DMS114 treated with DMSO at 0.1 percent for 48 hours (cell line): ENCODE measurements at regions not wholly inside any gene's neighbourhood (a gene's known extent, or its start where the extent isn't known, plus 50 kb on each side); places are given as distances from the start of the nearest gene placed in this dataset.

Source experiments
- DNase-seq: peaks from one replicate; lab custom pipeline; 2025; ENCODE audit not compliant: unreplicated experiment; lab: John Stamatoyannopoulos, UW

DNA sequence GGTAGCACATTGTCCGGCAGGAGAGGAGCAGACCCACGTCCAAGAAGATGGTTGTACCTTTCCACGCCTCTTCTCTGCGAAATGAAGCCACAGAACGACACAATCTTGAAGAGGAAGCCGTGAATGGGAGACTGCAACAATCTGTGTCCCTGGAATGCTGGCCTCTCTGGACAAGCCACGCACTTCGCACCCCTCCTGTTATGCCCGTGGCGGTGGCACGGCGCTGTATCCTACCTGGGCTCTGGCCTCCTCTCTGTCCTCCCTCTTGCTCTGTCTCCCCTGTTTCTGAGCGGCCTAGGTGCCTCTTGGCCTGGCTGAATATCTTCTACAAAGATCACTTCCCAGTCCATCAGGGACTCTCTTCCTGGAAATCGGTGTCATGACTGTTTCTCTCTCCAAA, 717.8 kb downstream of the KCNJ18 start:
- no peak for DNase-seq

DNA sequence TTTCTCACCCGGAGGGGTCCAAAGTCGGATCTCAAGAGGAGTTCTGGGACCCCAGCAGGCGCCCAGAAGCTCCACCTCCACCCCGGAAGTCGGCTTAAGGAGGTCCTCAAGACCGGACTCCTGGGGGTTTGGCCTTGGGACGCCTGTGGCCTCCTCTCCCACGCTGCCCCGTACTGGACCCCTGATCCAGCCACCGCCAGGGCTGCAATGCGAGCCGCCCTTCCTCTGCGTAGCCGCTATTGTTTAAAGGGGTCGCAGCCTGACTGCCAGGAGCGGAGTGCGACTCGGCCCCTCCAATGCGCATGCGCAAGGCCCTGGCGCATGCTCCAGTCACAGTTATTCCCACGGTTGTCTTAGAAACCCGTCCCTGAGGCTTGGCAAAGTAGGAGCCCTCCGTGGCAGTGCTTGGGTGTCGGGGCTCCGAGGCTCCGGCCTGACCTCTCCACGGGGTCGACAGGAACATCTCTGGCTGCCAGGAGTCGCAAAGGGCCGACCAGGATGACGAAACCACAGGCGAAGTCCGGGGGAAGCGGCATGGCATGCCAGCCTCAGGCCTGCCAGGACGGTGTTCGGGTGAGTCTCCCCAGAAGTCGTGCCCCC, 719.0 kb downstream of the KCNJ18 start:
- no peak for DNase-seq

DNA sequence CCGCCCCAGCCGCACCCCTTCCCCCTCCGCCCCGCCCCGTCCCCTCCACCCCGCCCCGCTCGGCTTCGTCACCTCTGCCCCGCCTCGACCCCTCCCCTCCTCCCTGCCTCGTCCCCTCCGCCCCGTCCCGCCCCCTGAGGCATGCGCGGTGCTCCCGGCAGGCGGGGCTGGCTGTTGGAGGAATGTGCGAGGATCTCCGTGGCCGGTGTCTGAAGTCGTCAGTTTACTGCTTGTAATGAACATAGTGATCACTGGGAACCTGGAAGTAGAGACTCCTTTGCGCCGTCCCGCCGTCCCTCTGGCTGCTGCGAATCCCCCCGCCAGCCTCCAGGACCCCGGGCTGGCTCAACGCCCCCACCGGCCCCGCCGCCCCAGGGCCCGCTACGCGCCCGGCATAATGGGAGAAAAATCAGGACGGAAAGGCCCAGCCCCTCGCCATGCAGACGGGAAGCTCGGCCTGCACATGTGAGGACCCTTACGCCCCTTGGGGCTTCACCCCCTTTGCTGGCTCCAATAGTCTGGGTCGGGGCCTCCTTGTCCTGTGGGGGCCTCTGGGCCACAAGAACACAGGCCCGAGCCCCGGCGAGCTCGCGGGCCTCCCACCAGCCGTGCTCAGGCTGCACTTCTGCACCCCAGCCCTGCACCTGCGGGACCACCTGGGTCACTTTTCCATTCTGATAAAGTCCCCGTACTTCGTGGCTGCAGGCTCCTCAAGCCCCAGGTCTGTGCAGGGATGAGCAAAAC, 743.1 kb downstream of the KCNJ18 start:
- DNase-seq: peak; percentile 26

DNA sequence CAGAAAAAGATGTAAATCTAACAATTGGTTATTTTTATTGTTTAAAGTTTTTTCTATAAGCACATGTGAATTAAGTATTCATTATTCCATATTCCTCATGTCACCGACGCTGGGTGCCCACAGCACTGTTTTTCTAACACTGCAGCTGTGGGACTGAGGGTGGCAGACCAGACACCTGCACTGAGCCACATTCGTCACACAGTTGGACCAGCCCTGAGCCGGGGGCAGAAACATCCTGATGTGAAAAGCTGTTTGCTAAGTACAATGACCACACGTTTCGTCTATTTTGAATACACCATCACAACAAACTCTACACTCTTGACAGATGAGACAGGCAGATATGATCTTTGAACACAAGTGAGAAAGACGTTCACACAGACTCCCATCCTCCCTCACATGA, 749.5 kb downstream of the KCNJ18 start:
- DNase-seq: no peak

DNA sequence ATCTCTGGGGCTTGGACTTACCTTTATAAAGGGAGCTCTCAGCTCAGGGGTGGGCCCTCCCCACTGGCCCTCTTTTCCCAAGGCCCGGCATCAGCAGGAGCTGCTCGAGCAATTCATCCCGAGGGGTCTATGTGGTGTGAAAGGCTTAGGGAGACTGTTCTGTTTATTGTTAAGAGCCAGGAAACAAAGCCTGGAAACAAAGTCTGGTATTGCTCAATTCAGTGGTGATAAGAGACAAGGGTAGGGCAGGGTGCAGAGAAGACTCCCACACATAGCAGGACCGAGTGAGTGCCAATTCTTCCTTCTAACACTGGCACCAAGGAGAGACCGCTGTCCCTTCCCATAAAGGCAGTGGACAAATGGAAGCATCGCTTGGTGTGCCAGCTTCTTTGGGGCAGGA, 750.7 kb downstream of the KCNJ18 start:
- DNase-seq: no peak

DNA sequence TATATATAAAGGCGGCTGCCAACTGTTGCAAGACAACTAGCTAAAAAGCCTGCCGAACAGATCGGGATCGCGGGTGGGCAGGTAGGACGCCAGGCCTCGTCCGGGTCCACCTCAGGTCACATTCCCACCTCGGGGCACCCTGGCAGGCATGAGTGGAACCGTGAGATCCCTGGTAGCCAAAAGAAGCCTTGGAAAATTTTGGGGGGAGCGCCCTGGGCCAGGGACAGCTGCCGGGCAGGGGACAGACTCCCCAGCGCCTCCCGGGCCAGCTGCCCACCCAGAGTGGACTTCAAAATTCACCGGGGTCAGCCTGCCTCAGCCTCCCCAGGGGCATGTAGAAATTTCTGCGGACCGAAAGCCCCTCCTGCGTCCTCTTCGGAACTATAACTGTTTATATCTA, 760.9 kb downstream of the KCNJ18 start:
- DNase-seq: no peak

DNA sequence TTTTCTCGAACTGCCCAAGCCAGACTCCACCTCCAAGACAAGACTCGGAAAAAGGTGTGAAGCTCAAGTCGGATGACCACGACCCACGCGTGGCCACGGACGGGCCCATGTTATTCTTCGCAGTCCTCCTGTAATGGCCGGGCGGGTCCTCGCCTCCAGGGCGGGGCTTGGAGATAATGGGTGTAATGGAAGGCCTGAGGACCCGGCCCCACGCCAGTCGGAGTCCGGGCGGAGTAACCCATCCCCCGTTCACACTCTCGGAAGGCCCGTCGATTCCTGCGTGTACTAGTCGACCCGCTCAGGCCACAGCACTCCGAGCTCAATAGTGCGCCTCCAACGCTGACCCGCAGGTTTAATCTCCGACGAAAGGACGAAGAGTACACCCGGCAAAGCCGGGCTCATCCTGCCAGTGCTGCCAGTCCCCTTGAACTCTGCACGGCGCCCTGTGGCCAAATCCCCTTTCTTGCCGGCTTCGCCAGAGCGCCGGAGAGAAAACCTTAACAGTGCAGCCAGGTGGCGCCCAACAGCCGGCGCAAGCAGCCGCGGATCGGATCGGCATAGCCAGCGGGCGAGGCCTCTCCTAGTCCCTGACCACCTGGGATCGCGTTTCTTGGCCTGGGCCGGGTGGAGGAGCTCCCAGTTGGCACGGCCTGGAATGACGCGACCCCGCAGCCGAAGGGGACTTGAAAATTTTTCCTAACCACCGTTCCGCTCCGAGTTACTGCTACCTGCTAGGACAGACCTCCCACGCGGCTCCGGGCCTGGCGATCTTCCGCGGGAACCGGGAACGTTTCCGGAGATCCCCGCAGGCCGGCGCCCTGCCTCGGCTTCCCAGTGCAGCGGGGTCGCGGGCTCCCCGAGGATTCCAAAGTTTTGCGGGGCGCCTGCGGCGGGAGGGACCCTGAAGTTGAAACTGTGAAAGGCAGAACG, 762.0 kb downstream of the KCNJ18 start:
- no peak for DNase-seq

DNA sequence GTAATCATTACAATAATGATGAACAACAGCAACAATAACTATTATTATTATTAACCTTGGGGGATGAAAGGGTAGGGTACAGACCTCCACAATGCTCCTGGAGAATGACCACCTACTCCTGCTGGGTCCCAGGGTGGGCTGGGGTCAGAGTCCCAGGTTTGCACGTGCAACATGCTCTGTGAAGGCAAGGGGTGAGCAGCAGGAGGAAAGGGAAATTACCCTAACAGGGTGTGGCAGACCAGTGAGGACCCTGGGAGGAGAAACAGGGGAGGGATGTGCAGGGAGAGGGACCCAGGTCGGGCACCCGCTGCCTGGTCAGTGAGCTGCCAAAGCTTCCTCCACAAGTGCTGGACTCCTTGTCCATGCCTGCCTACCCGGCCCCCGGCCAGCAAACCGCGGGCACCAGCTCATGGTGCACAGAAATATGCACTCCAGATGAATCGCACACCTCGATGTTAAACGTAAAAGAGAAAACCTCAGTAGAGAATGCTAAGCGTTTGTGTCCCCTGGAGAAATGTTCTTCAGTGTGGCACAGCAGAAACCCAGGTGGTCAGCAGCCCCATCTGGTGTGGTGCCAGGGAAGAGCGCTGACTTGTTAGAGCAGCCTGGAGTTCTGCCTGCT, 767.1 kb downstream of the KCNJ18 start:
- DNase-seq: no peak

DNA sequence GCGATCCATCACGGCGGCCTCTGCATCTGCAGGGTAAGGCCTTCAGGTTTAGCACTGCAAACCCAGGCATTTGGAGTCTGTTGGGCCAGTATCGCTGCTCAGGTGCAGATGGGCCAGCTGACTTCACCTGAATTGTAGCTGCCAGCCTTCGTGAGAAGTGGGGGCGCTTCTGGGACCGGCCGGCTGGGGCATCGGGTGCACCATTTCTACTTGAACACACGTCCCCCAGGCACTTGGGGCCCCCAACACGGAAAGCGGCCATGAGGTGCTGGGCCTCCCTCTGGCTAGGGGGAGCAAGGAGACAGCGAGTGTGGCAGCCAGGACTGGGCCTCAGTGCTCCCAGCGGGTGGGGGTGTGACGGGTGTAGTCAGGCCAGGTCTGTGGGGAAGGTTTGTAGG, 767.6 kb downstream of the KCNJ18 start:
- no peak for DNase-seq

DNA sequence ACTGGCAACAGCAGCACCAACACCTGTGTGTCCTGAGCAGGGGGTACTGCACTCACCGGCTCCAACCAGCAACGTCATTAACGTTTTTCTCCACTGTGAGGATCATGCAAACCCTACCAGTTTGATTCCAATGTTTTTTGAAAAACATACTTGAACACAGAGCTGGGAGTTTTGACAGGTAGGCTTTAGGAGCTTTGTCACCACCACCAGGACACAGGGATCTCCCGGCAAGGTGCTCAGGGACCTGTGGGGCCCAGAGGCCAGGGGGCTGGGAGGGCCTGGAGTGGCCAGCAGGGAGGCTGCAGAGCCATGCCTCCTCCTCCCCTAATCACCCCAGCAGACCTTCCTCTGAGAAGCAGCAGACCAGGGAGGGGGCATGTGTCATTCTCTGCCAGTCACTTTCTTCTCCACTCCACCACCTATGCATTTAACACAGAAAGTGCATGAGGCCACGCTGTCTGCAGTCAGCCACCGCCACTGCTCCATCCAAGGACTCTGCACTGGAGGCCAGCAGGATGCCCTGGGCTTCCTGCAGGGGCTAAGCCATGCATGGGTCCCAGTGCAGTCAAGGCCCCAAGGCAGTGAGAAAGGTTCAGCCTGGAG, 768.2 kb downstream of the KCNJ18 start:
- no peak for DNase-seq

DNA sequence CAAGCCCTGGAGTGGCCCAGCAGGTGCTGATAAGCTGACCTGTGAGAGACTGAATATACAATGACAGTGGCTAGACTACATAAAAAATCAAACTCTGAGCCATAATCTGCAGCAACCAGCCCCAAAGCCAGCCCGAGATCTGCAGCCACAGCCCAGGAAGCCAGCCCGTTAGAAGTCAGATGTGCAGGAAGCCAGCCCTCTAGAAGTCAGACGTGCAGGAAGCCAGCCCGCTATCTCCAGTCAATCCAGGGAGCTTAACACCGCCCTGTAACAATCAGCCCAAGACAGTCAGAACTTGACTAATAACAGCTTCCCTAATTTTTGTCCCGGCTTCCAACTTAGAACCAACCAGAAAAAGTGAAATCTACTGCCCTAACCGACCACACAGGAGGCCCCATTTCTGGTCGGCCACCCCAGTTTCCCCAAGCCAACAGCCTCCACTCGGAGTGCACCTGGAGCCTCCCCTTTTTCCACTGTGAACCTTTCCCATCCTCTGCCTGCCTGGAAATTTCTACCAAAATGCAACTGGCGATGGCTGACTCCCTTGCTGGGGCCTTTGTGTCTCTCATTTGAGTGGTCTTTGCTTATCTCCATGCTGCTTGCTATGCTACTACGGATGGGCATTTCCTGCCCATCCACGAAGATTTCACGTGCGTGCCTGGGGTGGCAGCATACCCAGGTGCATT, 769.3 kb downstream of the KCNJ18 start:
- no peak for DNase-seq

DNA sequence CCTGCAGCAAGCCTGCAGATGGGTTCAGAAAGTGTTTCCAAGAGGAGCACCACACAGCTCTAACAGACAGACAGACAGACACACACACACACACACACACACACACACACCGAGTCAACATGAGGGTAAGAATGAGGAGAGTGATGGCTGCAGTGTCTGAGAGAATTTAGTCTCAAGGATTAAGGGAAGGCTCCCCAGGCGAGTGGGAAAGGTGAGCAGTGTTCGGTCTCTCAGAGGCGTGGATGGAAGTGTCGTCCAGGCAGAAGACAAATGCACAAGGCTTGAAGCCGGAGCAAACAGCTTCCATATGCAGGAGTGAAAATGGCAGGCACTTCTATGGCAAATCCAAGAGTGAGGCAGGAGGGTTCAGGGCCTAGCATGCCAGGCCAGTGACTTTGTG, 770.1 kb downstream of the KCNJ18 start:
- no peak for DNase-seq

DNA sequence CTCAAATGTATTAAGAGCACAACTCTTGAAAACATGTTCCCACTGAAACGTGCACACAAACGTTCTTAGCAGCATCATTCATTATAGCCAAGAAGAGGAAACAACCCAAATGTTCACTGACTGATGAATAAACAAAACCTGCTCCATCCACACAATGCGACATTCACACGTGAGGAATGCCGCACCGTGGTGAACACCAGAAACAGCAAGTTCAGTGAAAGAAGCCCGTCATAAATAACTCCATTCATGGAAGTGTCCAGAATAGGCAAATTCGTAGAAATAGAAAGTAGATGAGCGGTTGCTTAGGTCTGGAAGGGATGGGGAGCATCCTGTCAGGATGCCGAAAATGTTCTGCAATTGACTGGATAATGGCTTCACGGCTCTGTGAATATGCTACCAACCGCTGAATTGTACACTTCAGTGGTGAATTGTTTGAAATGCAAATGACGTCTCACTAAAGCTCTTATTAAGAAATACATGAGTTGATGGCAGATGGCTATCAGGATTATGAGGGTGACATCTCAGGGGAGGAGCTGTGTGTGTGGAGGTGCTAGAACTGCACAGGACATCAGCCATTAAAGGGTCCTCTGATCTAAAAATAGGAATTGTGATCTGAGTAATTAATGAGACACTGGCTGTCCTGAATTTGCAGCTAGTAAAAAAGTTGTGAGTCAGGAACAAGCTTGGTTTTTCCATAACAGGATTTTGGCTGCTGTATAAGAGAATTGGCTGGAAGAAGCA, 771.0 kb downstream of the KCNJ18 start:
- no peak for DNase-seq

DNA sequence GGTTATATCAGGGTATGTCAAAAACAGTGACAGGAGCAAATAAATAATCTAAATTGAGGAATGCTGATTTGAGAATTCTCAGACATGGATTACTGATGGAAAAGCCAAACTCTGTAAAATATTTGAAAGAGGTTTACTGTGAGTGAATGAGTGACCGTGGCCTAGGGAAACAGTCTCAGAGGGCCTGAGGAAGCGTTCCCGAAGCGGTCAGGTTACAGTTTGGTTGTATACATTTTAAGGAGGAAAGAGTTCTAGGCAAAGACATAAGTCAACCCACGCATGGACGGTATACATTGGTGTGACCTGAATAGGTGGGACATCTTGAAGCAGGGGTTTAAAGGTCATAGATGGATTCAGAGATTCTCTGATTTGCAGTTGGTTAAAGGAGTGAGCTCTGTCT, 771.7 kb downstream of the KCNJ18 start:
- no peak for DNase-seq

DNA sequence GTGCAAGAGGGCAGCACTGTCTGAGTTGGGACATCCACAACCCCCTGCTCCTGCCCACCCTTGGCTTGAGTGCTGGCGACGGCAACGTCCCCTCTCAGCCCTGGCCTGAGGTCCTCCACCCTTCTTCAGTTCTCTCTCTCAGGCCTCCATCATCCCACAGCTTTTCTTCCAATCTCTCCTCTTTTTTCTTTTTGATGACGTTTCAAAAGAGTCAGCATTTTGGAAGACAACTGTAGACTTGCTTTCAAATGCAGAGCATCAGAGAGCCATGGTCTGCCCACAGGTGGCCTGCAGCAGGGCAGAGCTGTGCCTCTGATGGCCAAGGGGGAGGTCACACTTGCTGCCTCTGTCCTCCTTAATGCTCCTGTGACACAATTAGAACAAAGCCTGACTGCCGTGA, 775.4 kb downstream of the KCNJ18 start:
- no peak for DNase-seq

DNA sequence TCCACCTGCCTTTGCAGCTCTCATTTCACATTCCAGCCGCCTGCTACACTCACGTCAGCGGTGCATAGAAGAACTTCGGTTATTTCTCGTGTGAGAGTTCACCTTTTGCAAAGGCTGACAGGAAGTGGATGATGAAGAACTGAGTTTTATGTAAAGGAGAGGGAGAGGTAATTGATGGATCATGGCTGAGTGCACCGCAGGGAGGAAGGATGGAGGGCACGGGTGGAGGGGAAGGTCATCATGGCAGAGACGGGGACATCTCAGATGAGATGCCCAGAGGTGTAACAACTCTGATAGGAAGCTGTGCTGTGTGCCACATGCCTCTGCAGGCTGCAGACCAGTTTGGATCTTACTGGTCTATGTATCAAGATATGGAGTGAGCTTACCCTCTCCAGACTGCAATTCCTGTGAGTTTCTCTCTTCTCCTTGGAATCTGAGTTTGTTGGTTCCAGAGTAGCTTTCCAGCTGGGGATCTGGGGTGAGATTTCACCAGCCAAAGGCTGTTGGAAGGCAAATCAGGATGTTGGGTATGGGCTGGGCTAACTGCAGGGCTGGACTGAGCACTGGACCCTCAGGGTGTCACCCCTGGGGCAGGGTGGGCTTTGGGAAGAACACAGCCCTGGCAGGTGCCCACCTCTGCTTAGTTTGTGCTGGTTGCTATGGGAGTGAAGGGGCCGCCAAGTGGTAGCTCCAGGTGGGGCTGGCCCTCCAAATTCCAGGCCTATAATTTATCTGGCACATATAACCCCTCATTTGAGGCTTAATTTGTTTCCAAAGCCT, 777.0 kb downstream of the KCNJ18 start:
- DNase-seq: no peak

DNA sequence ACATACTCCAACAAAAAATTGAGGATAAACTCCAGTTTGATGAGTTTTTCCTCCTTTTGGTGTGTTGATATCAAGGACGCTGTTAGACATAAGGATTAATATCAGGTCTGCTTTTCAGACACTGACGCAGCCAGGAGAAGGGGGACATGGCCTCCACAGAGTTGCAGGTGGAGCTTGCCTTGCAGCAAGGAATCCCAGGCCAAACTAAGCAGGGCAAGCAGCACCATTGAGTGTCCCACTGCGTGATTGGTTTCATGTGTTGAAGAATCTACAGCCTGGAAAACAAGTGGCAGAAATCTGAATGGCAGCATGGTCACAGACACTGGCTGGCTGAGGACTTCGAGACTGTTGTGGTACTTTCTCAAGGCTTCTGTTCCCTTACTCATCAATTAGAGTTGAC, 777.6 kb downstream of the KCNJ18 start:
- DNase-seq: no peak

DNA sequence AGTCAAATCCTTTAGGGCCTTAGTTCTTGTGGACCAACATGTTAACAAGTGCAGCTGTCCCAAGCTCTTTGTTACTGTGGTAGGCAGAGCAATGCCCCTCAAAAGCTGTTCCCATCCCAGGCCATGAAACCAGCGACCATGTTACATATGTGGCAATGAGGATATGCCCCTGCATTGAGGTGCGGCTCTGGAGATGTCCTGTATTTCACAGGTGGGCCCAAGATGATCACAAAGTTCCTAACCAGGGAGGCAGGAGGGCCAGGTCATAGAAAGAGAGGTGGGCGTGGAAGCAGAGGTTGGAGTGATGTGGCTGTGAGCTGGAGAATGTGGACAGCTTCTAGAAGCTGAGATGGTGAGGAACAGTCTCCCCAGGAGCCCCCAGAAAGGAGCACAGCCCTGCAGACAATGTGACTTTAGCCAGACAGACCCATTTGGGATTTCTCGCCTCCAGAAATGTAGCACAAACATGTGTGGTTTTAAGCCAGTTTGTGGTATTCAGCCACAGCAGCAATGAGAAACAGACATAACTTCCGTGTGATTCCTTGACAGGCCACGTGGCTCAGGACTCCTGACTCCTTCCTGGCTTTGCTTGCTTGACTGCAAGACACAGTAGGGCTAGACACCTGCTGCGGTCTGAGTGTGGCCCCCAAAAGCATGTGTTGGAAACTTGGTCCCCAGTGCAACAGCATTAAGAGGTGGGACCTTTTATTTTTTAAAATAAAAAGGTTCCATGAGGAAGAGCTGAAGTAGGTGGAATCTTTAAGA, 778.3 kb downstream of the KCNJ18 start:
- DNase-seq: no peak
